Left renal cortex interstitium (tissue), 4 donors: ENCODE measurements at regions not wholly inside any gene's neighbourhood (a gene's known extent, or its start where the extent isn't known, plus 50 kb on each side); places are given as distances from the start of the nearest gene placed in this dataset.
A peak's percentile ranks its signal among the peaks of the same experiment; 100 is the strongest.

Source experiments
- DNase-seq, 4 donors: peaks; one replicate each; pipeline ENCODE4 v3.0.0-alpha.2; 2013; ENCODE audit warnings: low read depth in 4 of 4, low spot score in 2 of 4, missing footprints in 1 of 4

DNA sequence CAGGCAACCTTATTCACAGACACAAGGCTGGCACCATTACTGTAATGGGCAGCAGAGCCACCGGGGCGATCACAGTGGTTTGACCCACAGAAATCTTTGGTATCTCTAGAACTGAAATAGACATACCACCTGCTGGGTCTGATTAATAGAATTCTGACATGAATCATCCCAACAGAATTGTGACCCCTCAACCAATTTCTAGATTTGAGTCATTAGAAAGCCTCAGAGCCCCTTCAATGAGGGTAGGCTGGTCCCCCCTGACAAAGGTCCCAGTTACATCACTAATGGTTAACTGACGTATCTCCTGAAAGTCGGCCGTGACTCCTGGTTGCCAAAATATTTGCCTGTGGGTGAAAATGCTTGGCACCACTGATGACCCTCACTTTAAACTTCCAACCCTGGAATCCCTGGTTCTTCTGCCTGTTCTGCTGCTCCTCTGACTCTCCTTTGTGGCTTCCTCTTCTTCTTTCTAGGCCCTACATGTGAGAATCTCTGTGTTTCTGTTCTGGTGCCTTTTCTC, 124.9 kb upstream of the ARID1B start:
- no peak for DNase-seq

DNA sequence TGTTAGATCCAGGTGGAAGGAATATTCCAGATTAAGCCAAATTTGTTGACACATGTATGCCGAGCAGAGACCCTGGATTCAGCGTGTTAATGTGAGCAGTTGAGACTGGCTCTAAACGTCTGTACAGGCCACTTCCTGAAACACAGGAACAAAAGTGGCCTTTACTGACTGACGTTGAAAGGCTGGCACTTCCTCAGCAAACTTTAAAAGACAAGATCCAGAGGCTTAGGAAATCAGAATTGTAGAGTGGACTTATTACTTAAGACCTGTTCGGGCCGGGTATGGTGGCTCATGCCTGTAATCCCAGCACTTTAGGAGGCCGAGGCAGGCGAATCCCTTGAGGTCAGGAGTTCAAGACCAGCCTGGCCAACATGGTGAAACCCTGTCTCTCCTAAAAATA, 125.7 kb upstream of the ARID1B start:
- no peak for DNase-seq

DNA sequence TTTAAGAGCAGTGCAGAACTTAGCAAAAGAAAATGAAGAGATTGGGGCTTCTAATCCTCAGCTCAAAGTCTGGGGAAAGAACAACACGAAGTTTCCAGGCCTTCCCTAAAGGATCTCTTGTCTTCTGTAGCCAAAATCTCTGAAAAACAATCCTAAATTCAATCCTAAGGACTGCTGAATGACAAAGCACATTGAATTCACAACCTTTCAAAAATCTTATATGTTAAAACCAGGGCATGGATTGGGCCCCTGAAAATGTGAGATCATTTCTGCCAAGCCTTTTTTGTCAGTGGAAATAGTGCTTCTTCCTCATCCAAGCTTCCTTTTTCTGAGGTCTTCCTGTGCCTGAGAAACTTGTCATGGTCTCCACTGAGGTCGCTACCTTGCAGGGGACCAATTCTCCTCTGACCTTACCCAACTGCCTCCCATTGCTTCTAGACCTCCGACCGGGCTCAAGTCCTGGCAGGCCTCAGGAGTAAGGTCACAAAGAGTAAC, 126.2 kb upstream of the ARID1B start:
- no peak for DNase-seq

DNA sequence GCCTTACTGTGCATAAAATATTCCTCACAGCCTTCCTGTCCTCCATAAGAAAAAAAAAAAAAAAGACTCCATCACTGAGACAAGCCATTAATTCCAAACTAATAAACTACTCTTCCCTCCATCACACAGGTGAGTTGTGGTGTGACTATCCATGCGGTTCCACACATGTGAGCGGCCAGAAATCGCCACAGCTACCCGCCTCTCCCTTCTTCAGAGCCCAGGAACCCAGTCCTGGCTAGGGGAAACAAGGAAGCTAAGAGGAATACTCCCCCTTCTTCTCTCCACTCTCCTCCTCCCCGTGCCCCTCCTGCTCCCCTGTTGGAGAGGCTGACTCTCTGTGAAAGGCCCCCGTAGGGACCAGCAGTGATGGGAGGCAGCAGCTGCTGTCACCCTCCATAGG, 128.6 kb upstream of the ARID1B start:
- DNase-seq, result no peak

DNA sequence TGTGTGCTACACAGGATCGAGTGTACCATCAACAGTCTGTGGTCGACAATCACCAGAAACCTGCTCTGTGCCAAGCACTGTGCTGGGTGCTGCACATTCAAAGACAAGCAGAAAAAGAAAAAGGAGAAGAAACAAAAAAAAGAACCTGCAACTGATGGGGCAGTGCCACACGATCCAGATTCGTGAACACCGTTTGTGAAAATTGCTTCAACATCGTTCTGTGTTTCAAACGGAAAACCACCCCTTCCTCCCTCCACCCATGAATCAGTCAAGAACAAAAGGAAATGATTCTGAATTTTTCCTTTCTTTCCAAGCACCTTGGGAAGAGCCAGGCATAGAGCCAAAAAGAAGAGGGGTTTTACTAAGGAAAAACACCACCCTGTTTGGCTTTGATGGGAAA, 129.2 kb upstream of the ARID1B start:
- DNase-seq, result no peak

DNA sequence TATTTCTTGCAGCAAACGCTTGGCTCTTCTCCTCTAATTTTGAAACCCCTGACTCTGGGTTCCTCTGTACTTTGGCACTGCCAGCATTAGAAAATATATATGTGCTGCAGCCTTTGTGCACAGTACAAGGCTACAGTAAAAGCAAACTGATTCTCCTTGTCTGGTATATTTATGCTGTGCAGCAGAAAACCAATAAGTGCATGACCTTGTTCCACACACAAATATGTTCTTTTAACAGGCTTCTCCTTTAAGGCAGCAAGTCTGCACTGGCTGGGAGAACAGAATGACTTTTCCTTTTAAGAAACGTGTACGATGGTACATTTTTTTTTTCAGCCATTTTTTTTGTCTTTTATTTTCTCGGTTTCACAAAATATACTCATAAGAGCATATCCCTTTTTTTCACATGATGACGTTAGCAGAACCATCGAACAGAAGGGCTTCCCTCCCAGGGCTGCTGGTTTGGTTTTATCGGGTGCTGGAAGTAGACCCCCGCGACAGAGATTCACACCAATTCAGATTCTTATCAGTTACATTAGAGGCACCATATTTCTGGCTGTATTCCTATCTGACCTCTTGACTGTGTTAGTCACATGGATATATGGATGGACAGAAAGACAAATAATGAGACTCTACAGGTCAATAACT, 129.9 kb upstream of the ARID1B start:
- no peak for DNase-seq

DNA sequence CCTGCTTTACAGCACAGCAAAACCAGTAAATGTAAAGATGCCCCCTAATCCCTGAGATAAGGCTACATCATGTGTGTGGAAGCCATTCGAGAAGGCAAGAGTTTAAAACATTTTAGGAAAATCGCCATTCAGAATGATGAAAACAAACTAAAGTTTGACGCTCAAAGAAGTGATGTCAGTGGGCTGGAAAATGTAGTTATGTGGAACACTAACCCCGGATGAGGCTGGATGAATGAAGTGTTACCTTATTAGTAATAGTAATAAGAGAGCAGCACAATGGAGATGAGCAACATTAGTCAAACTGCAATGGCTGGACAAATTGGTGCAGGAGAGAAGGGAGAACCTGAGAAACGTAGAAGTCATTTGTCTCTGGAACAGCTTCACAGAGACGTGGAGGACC, 130.7 kb upstream of the ARID1B start:
- DNase-seq, result no peak

DNA sequence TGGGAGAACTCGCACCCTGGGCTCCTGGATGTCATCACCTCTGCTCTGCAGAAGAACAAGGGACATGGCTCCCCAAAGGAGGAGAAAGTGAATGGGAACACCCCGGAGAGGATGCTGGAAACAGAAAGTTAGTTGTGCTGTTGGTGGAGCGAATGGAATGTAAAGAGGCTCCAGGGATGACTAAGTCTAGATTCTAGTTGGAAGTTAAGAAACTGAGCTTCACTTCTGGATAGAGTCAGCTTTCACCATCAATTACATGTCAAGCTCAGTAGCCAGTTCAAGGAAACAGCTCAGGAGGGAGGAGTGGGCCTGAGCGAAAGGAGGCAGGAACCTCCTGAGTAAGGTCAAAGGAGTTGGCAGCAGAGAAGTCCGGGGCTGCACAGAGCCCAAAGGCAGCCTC, 132.1 kb upstream of the ARID1B start:
- DNase-seq, result no peak

DNA sequence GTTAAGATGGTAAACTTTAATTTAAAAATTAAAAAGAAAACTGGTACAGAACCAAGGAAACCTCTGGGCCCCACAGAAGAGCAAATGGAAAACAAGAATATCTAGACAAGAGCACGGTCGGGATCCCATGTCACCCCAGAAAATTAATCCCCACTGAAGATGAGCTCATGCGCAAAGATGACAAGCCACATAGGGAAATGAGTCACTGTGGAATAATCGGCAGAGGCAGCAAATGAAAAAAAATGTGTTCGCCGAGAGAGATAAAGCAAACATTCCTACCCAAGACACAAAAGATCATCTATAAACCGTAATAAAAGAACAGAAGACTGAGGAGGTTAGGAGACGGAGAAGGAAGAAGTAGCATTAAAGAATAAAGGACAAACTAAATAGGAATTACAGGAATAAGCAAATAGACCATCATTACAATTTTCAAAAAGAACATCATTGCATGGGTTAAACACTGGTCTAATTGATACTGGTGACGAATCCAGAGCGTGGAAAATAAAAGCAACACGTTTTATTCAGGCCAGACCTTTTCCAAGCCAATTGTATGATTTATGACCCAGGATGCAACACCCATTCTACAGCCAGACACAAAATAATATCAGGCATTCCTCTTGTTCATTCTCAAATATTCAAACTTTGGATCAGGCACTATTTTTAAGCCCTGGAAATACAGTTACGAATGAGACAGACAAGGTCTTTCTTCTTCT, 138.0 kb upstream of the ARID1B start:
- no peak for DNase-seq

DNA sequence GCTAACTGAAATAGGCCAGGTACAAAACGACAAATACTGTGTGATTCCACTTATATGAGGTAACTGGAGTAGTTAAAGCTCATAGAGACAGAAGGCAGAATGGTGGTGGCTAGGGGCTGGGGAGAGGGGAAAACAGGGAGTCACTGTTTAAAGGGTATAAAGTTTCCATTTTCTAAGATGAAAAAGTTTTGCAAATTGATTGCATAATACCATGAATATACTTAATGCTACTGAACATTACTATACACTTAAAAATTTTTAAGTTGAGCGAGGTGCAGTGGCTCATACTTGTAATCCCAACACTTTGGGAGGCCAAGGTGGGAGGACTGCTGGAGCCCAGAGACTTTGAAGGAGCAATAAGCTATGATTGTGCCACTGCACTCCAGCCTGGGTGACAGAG, 138.6 kb upstream of the ARID1B start:
- DNase-seq, result no peak

DNA sequence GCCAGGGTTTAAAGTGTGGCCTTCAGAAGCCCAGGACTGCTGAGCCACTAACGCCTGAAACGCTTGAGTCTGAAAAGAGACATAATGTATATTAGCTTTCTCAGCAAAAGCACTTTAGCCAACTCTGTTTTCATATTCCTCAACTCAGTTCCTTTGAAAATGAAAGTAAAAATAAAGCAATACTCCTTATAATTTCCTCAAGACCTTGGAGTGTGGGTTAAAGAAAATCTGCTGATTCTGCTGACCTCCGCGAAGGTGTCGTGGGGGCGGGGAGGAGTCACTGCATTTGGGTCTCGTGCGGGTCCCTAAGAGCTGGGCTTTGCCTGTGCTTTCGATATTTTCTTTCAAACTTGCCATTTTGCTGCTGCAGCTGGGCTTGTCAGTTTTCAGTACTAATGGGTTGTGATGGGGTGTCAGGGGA, 142.2 kb upstream of the ARID1B start:
- DNase-seq, result no peak

DNA sequence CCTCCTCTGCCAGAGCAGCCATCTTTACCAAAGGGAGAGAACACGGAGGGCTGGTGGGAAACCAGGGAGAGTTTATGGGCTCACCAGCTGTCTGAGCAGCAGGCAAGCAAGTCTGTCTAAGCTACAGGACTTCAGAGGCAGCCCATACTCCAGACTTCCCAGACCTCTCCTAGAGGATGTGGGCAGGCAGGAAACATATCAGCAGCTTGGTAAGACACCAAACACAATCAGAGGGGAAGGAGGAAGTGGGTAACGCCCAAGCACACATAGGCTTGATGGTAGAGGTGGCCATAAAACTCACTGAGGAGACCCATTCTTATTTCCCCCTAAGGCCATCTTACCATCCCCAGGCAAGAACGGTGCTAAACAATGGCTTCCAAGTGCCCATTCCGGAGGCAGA, 143.1 kb upstream of the ARID1B start:
- DNase-seq, result no peak

DNA sequence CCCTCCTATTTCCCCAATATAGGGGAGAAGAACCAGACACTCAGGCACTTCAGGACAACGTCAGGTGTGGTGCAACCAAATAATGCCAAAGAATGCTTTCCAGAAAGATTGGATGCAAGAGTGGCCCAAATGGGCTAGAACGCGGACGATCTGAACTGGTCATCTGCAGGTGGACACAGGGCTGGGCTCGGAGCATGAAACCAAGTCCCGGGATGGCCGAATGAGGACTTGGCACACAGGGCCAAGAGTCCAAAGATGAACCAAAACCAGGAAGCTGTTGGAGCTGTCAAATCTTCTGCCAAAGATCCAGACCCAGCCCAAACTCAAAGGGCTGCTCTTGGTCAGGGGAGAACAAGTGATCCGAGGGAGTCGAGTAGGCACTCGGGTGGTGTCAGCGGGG, 143.9 kb upstream of the ARID1B start:
- DNase-seq, result no peak

DNA sequence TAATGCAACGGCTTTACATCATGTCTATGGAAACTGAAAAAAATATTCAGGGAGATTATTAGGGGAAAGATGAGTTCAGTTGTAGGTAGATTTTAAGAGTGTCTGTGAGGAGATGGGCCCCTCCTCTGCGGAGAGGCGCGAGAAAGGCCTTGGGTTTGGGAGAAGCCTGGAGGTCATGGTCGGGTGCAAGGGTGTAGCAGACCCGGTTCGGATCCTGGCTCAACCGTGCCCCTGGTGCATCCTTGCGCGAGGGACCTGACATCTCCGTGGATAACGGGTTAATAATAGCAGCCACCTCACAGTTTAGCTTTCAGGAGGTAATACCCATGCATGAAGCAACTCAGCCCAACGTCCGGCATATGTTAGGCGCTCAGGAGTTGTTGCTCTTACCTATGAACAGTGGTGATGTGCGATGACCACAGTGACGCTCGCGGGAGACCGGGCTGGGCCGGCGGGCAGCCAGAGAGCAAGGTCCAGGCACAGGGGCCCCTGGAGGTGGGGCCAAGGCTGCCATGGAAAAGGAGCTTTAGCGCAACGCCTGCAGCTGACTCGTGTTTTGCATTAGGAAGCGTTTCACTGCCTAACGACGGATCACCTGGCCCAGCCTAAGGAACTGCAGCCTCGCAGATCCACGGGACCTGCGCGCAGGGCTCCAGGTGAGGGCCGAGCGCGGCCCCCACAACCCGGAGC, 146.4 kb upstream of the ARID1B start:
- DNase-seq, result no peak

DNA sequence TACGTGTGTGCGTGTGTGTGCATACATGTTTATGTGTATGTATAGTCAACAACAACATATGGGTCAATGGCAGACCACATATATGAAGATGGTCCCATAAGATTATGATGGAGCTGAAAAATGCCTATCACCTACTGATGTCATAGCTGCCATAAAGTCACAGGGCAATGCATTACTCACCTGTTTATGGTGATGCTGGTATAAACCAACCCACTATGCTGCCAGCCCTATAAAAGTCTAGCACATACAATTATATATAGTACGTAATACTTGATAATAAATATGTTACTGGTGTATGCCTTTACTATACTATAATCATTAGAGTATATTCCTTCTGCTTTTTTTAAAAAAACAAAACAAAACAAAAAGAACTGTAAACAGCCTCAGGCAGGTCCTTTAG, 148.4 kb upstream of the ARID1B start:
- DNase-seq, result no peak

DNA sequence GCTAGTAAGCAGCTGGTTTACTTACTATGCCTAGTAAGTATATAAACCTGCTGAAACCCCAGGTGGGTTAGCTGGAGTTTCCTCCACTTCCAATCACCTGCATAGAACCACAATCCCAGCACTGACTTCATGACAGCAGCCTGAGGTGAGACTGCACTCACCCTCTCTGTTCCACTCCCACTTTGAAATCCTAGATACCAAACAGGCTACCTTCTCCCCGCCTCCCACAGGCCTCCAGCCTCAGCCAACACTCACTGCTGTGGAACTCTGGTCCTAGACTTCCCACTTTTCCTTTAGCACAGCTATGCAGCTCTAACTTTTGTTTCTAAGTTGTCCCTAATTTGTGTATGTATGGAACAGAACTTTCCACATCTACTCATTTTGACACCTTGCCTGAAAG, 149.7 kb upstream of the ARID1B start:
- DNase-seq, result no peak

DNA sequence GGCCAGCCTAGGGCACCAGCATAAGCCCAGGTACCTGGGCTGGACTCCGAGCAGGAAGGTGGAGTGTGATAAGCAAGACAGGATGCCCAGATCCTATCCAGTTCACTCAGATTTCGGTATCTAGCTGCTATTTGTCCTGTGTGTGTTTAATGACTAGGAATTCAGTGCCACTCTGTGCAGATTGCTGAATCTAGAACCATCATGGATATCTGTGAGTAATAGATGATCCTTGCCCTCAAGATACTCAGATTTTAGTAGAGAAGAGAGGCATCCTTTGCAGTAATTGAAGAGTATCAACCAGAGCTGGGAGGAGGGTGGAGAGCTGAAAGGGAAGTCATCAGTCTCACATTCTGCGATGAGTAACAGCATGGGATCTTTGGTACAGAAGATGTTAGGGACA, 155.0 kb upstream of the ARID1B start:
- DNase-seq, result no peak

DNA sequence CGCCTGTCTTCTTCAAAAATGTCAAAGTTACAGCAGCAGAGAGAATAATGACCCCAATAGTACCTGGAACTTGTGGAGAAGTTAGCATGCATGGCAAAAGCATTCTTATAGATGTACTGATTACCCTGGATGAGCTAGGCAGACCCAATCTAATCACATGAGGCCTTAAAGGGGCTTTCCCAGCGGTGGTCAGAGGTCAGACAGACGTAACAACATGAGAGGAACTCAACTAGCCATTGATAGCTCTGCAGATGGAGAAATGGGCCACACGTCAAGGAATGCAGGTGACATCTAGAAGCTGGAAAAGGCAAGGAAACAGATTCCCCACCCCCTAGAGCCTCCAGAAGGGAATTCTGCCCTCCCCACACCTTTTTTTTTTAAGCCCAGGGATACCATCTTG, 156.8 kb upstream of the ARID1B start:
- no peak for DNase-seq

DNA sequence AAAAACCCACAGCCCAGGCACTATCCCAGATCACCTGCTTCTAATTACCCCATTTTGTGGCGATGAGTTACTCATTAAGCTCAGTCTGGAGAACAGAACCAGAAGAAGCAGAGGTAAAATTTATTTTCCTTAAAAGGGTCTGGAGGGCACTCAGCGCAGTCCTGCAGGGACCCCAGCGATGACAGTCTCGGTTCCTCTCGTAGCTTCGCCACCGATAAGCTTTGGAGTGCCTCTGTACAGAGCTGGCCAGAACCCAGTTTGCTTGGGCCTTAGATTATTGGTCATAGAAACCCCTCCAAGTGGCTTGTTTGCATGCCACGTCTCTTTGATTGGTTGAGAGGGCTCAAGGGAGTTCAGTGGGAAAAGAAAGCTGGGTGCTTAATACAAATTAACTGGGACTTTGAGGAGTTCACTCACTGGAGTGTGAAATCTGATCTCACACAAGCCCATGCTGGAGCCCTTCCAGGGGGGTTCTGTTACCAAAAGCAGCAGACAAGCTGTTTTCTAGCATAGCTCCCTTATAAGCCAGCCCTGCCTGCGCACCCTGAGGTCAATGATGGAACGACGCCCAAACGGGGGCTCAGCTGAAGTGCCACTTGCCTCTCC, 158.5 kb upstream of the ARID1B start:
- peak in 1 of 4 donors; percentile 60 for DNase-seq

DNA sequence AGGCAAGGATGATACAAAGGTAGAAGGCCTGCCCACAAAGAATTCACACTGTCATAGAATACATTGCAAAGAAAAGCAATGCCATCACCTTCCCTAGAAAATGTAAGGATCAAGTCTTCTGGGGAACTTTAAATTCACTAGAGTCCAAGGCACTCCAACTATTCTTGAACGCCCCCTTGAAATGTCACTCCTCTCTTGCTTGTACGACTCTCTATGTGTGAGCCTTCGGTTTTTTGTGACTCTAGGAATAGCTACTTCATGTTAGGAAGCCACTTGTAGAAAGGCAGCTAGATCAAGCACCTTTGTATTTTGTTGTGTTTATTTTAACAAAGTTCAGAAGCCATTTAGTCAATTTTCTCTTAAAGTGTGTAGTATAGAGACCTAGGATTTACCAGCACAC, 159.2 kb upstream of the ARID1B start:
- DNase-seq, result no peak

DNA sequence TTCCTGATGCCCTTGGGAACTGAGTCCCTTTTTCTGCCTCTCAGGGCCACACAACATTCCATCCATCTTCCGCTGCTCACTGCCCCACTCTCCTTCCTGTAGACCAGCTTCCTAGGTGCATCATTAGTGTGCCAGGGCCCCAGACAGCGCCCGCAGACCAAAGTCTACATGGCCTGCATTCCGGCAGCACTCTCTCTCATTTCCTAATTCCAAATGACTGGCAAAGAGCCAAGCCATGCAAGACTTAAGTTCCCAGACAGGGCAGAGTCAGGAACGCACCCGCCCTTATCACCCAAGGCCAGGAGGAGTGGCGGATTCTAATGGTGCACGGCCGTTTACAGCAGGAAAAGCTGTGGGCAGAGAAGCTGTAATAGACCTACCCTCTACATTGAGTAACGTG, 159.8 kb upstream of the ARID1B start:
- no peak for DNase-seq
